ENCODE measurements at regions not wholly inside any gene's neighbourhood (a gene's known extent, or its start where the extent isn't known, plus 50 kb on each side); places are given as distances from the start of the nearest gene placed in this dataset.

DNA sequence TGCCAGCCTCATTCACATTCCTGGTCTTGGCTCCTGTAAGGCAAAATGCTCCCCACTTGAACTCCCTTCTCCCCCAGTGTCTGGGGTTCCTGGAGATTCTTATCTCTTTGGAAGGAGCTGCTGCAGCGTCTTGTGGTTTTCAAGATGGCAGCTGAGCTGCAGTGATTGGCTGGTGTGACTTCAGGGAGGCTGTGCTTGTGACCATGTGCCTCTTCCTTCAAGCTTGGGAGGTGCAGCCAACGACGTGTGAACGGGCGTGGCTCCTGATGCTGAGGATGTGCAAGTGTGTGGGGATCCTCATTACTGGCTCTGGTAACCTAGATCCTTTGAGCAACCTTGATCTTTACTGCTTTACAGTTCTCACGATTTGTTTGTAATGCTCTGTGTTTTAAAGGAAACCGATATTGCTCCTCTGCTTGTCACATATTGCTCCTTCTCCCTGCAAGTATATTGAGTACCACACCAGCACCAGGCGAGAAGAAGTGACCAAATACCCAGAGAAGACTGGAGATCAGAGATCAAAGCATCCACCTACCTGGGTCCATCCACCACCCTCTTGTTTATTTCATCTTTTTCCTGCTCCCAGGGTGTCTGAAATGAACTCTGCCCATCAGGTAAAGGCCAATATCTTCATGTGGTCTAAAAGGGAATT is 208.5 kb downstream of the FGF9 start:
- TF ChIP-seq POLR2AphosphoS5 (IDR thresholded peaks at IDR 0.05; ENCODE audit: low read depth, low read length): no peak
- no peak for TF ChIP-seq SIN3A (IDR thresholded peaks at IDR 0.05; ENCODE audit: borderline replicate concordance, insufficient read depth, low read length)
- TF ChIP-seq TAF1 (IDR thresholded peaks at IDR 0.05; ENCODE audit: borderline replicate concordance, insufficient read depth, low read length): no peak
